Neural cell (in vitro differentiated cells): ENCODE measurements at regions not wholly inside any gene's neighbourhood (a gene's known extent, or its start where the extent isn't known, plus 50 kb on each side); places are given as distances from the start of the nearest gene placed in this dataset.

Source experiments
- H2AFZ ChIP-seq: fragments of 200-600, 300-800 bp; sonication (generic), shearing (Covaris generic); 2 replicates; pipeline ENCODE4 v1.6.0; 2014; ENCODE audit warnings: low read depth, mild to moderate bottlenecking, antibody characterized with exemption, low read length, moderate library complexity
- H3F3A ChIP-seq: fragments of 200-600 bp; shearing (Covaris generic); 2 replicates; pipeline ENCODE4 v1.6.1; 2016; ENCODE audit warnings: mild to moderate bottlenecking, moderate library complexity, mixed read lengths, antibody characterized with exemption, low read length; ENCODE audit not compliant: insufficient read depth, poor library complexity, severe bottlenecking
- H3K27ac ChIP-seq: fragments of 200-600, 300-800 bp; sonication (generic), shearing (Covaris generic); 2 replicates; pipeline ENCODE4 v1.5.1; 2014; ENCODE audit warnings: mild to moderate bottlenecking, low read length, moderate library complexity
- H3K27me3 ChIP-seq: fragments of 300-800, 200-600 bp; sonication (generic), shearing (Covaris generic); 2 replicates; pipeline ENCODE4 v1.6.0; 2014; ENCODE audit warnings: mild to moderate bottlenecking, low read depth, low read length, moderate library complexity; ENCODE audit not compliant: insufficient read depth
- H3K36me3 ChIP-seq: fragments of 300-800, 200-600 bp; sonication (generic), shearing (Covaris generic); 2 replicates; pipeline ENCODE4 v1.5.1; 2014; ENCODE audit warnings: mild to moderate bottlenecking, antibody characterized with exemption, low read length, moderate library complexity; ENCODE audit not compliant: insufficient read depth
- H3K4me2 ChIP-seq: fragments of 300-800, 200-600 bp; sonication (generic), shearing (Covaris generic); 2 replicates; pipeline ENCODE4 v1.6.0; 2014; ENCODE audit warnings: mild to moderate bottlenecking, low read length
- H3K4me3 ChIP-seq: fragments of 300-800, 200-600 bp; sonication (generic), shearing (Covaris generic); 2 replicates; pipeline ENCODE4 v1.5.1; 2014; ENCODE audit warnings: mild to moderate bottlenecking, low read length, moderate library complexity
- H3K79me2 ChIP-seq: fragments of 200-600 bp; shearing (Covaris generic); replicated peaks from 2 replicates; pipeline ENCODE4 v1.6.0; 2014; ENCODE audit warnings: mild to moderate bottlenecking, low read length, moderate library complexity; ENCODE audit not compliant: insufficient read depth
- H3K9ac ChIP-seq: fragments of 300-800, 200-600 bp; sonication (generic), shearing (Covaris generic); 2 replicates; pipeline ENCODE4 v1.6.1; 2016; ENCODE audit warnings: mild to moderate bottlenecking, low read length, mixed read lengths
- H3K9me2 ChIP-seq: fragments of 200-600 bp; shearing (Covaris generic); 2 replicates; pipeline ENCODE4 v1.6.1; 2016; ENCODE audit warnings: mild to moderate bottlenecking, low read length, mixed read lengths; ENCODE audit not compliant: insufficient read depth
- H3K9me3 ChIP-seq: fragments of 200-600, 300-800 bp; sonication (generic), shearing (Covaris generic); 2 replicates; pipeline ENCODE4 v1.6.1; 2016; ENCODE audit warnings: mild to moderate bottlenecking, mixed run types, low read length, moderate library complexity, mixed read lengths
- H4K20me1 ChIP-seq: fragments of 200-600 bp; shearing (Covaris generic); 2 replicates; pipeline ENCODE4 v1.6.1; 2016; ENCODE audit warnings: mild to moderate bottlenecking, mixed run types; ENCODE audit not compliant: insufficient read depth
- CTCF ChIP-seq: fragments of 450-650 bp; IDR thresholded peaks from 2 replicates; pipeline ENCODE4 v1.5.1; 2014; ENCODE audit warnings: antibody characterized with exemption, mild to moderate bottlenecking, moderate library complexity; ENCODE audit not compliant: poor library complexity, severe bottlenecking
- EP300 ChIP-seq: fragments of 450-650 bp; conservative IDR thresholded peaks from 2 replicates; pipeline ENCODE4 v1.6.1; 2014; ENCODE audit warnings: antibody characterized with exemption, mild to moderate bottlenecking, moderate library complexity; ENCODE audit not compliant: poor library complexity, severe bottlenecking
- EZH2 ChIP-seq: fragments of 200-600, 300-800 bp; shearing (Covaris generic), sonication (generic); IDR thresholded peaks from 2 replicates; pipeline ENCODE4 v1.6.1; 2014; ENCODE audit warnings: antibody characterized with exemption, low read length, borderline replicate concordance, mild to moderate bottlenecking; ENCODE audit not compliant: insufficient read depth, poor library complexity, severe bottlenecking
- MXI1 ChIP-seq: fragments of 450-650 bp; conservative IDR thresholded peaks from 2 replicates; pipeline ENCODE4 v1.6.1; 2014; ENCODE audit warnings: antibody characterized with exemption, mild to moderate bottlenecking; ENCODE audit not compliant: poor library complexity, severe bottlenecking
- POLR2AphosphoS5 ChIP-seq: IDR thresholded peaks from 2 replicates; pipeline ENCODE4 v1.6.1; 2012
- RAD21 ChIP-seq: fragments of 450-650 bp; conservative IDR thresholded peaks from 2 replicates; pipeline ENCODE4 v1.6.1; 2014; ENCODE audit warnings: antibody characterized with exemption, mild to moderate bottlenecking, moderate library complexity
- SMC3 ChIP-seq: fragments of 450-650 bp; conservative IDR thresholded peaks from 2 replicates; pipeline ENCODE4 v1.6.1; 2014; ENCODE audit warnings: antibody characterized with exemption, mild to moderate bottlenecking, moderate library complexity; ENCODE audit not compliant: poor library complexity
- TAF1 ChIP-seq: IDR thresholded peaks from 2 replicates; pipeline ENCODE4 v1.6.1; 2012; ENCODE audit warnings: low read depth
- TF ChIP-seq, protein P1 (sequence below): IDR thresholded peaks from 2 replicates; pipeline ENCODE4 v1.6.1; 2012; ENCODE audit warnings: borderline replicate concordance

- Histone ChIP-seq H3K36me3 (no peaks in the 10 kb centered on the region), H3K9me3 (no peaks in the 10 kb centered on the region), H2AFZ (no peak overlapping the region), H3F3A (no peaks in the 10 kb centered on the region), H3K4me2 (no peak overlapping the region), H4K20me1 (no peaks in the 10 kb centered on the region), H3K27ac (no peak overlapping the region), H3K79me2 (no peaks in the 10 kb centered on the region), H3K9ac (no peak overlapping the region), H3K9me2 (no peaks in the 10 kb centered on the region), H3K27me3 (no peaks in the 10 kb centered on the region), H3K4me3 (no peak overlapping the region)
- no peak for TF ChIP-seq TAF1
- no peak for TF ChIP-seq POLR2AphosphoS5
- no peak for TF ChIP-seq SMC3
- TF ChIP-seq MXI1 = no peak
- no peak for TF ChIP-seq EP300
- TF ChIP-seq, protein P1, sequence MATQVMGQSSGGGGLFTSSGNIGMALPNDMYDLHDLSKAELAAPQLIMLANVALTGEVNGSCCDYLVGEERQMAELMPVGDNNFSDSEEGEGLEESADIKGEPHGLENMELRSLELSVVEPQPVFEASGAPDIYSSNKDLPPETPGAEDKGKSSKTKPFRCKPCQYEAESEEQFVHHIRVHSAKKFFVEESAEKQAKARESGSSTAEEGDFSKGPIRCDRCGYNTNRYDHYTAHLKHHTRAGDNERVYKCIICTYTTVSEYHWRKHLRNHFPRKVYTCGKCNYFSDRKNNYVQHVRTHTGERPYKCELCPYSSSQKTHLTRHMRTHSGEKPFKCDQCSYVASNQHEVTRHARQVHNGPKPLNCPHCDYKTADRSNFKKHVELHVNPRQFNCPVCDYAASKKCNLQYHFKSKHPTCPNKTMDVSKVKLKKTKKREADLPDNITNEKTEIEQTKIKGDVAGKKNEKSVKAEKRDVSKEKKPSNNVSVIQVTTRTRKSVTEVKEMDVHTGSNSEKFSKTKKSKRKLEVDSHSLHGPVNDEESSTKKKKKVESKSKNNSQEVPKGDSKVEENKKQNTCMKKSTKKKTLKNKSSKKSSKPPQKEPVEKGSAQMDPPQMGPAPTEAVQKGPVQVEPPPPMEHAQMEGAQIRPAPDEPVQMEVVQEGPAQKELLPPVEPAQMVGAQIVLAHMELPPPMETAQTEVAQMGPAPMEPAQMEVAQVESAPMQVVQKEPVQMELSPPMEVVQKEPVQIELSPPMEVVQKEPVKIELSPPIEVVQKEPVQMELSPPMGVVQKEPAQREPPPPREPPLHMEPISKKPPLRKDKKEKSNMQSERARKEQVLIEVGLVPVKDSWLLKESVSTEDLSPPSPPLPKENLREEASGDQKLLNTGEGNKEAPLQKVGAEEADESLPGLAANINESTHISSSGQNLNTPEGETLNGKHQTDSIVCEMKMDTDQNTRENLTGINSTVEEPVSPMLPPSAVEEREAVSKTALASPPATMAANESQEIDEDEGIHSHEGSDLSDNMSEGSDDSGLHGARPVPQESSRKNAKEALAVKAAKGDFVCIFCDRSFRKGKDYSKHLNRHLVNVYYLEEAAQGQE = no peak
- TF ChIP-seq EZH2 = no peak
These were observed 961.5 kb downstream of the KCNMA1 start for GRCh38 chr10:76675951-76676587.

- no peak overlapping the region for H3K27ac ChIP-seq
- no peak for TF ChIP-seq MXI1
- TF ChIP-seq EP300 = no peak
- TF ChIP-seq SMC3 = no peak
- TF ChIP-seq TAF1 = no peak
- TF ChIP-seq CTCF = no peak
- TF ChIP-seq POLR2AphosphoS5 = no peak
- TF ChIP-seq, protein P1 = no peak
- TF ChIP-seq RAD21 = no peak
- TF ChIP-seq EZH2 = no peak
These were observed 962.1 kb downstream of the KCNMA1 start for GRCh38 chr10:76675561-76675950.

More at GRCh38 chr10:76675561-76675950, 962.1 kb downstream of the KCNMA1 start:
- H3K4me2 ChIP-seq = no peak overlapping the region
- no peaks in the 10 kb centered on the region for H4K20me1 ChIP-seq
- H3K36me3 ChIP-seq = no peaks in the 10 kb centered on the region
- no peaks in the 10 kb centered on the region for H3F3A ChIP-seq
- no peaks in the 10 kb centered on the region for H3K9me3 ChIP-seq
- H3K9me2 ChIP-seq = no peaks in the 10 kb centered on the region
- no peaks in the 10 kb centered on the region for H3K79me2 ChIP-seq
- H3K9ac ChIP-seq = no peak overlapping the region
- no peak overlapping the region for H3K4me3 ChIP-seq
- H3K27me3 ChIP-seq = no peaks in the 10 kb centered on the region
- no peak overlapping the region for H2AFZ ChIP-seq
